Left lung (tissue), 4 donors: ENCODE measurements at regions not wholly inside any gene's neighbourhood (a gene's known extent, or its start where the extent isn't known, plus 50 kb on each side); places are given as distances from the start of the nearest gene placed in this dataset.

Experiments used
- ATAC-seq: fragments of 200-7000 bp; cut with Tn5 transposase; one replicate; pipeline ENCODE4 v1.9.1; 2020; ENCODE audit warnings: moderate library complexity
- DNase-seq, 4 donors: peaks; one replicate each; pipeline ENCODE4 v3.0.0-alpha.2; 2013 to 2020
- H3K27ac ChIP-seq, 2 donors: fragments of 200-600 bp; sonication (generic) in 1 of 2; one replicate each; pipeline versions ENCODE4 v1.5.0 to v1.8.0; 2020 to 2021
- H3K27me3 ChIP-seq, 2 donors: fragments of 200-600 bp; sonication (generic) in 1 of 2; one replicate each; pipeline versions ENCODE4 v1.5.0 to v1.8.0; 2020 to 2021
- H3K36me3 ChIP-seq, 2 donors: fragments of 200-600 bp; sonication (generic) in 1 of 2; one replicate each; pipeline versions ENCODE4 v1.5.0 to v1.8.0; 2020 to 2021
- H3K4me1 ChIP-seq, 2 donors: fragments of 200-600 bp; one replicate each; pipeline ENCODE4 v1.8.0; 2021
- H3K4me3 ChIP-seq, 2 donors: fragments of 200-600 bp; sonication (generic) in 1 of 2; one replicate each; pipeline versions ENCODE4 v1.5.0 to v1.8.0; 2020 to 2021; ENCODE audit warnings: mild to moderate bottlenecking in 1 of 2
- H3K9me3 ChIP-seq, 2 donors: fragments of 200-600 bp; sonication (generic) in 1 of 2; one replicate each; pipeline versions ENCODE4 v1.5.0 to v1.8.0; 2020 to 2021
- intact Hi-C, 2 donors: fragments of 100-400 bp; cut with DNase I; formaldehyde crosslinking; loops; one replicate each; pipeline versions ENCODE4 v1.11.2 to v1.14.2; 2022
- TF ChIP-seq, protein P1 (sequence below), 2 donors: fragments of 200-600 bp; sonication (generic) in 1 of 2; IDR thresholded peaks; one replicate each; pipeline versions ENCODE4 v1.5.0 to v1.8.0; 2021; ENCODE audit warnings: antibody characterized with exemption in 2 of 2
- donor health status: DM: no; HTN: yes; CAD: no.
- donor health status: DM: no; HTN: no; CAD: no.

DNA sequence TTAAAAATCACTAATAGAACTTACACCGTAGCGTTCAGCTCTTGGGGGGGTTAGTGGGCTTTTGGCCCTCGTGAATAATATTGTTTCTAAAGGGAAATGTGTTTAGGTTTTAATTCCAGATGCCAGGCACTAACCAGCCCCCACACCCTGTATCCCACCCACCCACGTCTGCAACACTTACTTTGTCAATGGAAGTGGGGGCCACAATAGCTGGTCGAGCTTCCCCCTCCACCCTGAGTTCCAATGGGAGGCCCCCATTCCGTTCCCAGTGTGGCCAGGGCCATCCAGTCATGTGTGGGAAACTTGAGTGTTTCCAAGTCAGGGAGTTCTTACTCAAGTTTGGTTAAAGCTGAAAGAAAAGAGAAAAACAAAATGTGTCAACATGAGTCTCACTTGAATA, 271.4 kb downstream of the ENC1 start:
- H3K9me3 ChIP-seq = no peaks in the 10 kb centered on the region
- DNase-seq (no peak), ATAC-seq (no peak)
- intact Hi-C loops = no loop called here
- H3K27me3 ChIP-seq = no peaks in the 10 kb centered on the region
- H3K36me3 ChIP-seq = no peaks in the 10 kb centered on the region
- H3K27ac ChIP-seq = no peak overlapping the region
- TF ChIP-seq, protein P1, sequence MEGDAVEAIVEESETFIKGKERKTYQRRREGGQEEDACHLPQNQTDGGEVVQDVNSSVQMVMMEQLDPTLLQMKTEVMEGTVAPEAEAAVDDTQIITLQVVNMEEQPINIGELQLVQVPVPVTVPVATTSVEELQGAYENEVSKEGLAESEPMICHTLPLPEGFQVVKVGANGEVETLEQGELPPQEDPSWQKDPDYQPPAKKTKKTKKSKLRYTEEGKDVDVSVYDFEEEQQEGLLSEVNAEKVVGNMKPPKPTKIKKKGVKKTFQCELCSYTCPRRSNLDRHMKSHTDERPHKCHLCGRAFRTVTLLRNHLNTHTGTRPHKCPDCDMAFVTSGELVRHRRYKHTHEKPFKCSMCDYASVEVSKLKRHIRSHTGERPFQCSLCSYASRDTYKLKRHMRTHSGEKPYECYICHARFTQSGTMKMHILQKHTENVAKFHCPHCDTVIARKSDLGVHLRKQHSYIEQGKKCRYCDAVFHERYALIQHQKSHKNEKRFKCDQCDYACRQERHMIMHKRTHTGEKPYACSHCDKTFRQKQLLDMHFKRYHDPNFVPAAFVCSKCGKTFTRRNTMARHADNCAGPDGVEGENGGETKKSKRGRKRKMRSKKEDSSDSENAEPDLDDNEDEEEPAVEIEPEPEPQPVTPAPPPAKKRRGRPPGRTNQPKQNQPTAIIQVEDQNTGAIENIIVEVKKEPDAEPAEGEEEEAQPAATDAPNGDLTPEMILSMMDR (IDR thresholded peaks at IDR 0.05) = no peak
- no peaks in the 10 kb centered on the region for H3K4me1 ChIP-seq
- H3K4me3 ChIP-seq = no peak overlapping the region

DNA sequence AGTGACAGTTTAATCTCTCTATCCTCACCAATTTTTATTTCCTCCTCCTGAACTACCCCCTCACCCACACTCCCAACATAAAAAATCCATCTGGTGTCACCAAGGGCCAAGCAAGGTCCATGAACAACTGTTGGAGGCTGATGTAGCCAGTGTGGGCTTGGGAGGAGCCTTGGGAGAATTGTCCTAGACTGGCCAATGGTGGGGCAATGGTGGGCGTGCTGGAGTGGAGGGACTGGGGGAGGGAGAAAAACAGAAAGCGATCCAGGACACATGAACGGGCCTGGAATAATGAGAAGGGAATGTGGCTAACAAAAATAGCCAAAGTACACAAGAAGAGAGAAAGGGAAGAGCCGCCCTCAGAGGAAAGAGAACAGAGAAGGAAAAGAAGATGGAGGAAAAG, 272.6 kb downstream of the ENC1 start:
- no peaks in the 10 kb centered on the region for H3K9me3 ChIP-seq
- H3K27ac ChIP-seq = peak overlapping the region in 1 of 2 donors; percentile 13
- H3K27me3 ChIP-seq = no peaks in the 10 kb centered on the region
- intact Hi-C loops = no loop called here
- no peak overlapping the region for H3K4me3 ChIP-seq
- DNase-seq = no peak
- TF ChIP-seq, protein P1 (IDR thresholded peaks at IDR 0.05) = no peak
- no peaks in the 10 kb centered on the region for H3K36me3 ChIP-seq
- peak; percentile 26 for ATAC-seq
- no peaks in the 10 kb centered on the region for H3K4me1 ChIP-seq

DNA sequence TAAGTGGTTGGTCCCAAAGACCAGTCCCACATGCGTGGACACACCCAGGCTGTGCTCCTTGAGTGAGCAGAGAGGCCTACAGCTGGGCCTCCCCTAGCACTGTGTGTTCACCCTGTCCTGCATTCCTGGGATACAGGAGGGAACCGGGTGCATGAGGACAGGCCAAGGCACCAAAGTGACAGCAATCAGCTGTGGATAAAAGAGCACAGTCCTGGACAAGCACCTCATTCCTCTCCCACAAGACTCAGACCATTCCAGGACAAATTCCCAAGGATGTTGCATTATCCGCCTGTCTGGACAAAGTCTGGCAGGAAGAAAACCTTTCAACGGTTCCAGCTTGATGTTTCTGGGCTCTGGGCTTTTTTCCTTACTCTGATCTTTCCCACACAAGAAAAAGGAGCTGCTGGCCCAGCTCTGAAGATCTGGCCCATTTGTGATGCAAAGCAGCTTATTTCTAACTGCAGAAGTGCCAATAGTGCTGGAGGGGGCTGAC, 273.2 kb downstream of the ENC1 start:
- DNase-seq (no peak), ATAC-seq (peak; percentile 16)
- H3K36me3 ChIP-seq = no peaks in the 10 kb centered on the region
- H3K4me3 ChIP-seq = no peak overlapping the region
- TF ChIP-seq, protein P1 (IDR thresholded peaks at IDR 0.05) = no peak
- H3K27me3 ChIP-seq = no peaks in the 10 kb centered on the region
- no peaks in the 10 kb centered on the region for H3K9me3 ChIP-seq
- H3K27ac ChIP-seq = peak overlapping the region in 1 of 2 donors; percentile 13
- no peaks in the 10 kb centered on the region for H3K4me1 ChIP-seq
- intact Hi-C loops = no loop called here

DNA sequence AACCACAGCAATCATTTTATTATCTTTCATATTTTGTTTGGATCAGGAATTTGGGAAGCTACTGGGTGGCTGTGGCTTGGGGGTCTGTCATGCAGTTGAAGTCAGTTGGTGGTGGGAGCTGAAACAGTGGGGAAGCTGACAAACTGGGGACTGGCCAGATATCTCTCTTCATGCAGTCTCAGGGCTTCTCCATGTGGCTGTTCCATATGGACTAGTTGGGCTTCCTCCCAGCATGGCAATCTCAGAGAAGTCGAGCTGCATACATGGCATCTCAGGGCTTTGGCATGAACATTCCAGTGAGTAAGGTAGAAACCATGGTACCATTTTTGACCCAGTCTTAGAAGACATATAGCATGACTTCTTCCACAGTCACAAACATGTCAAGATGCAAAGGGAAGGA, 274.8 kb downstream of the ENC1 start:
- Histone ChIP-seq H3K36me3 (no peaks in the 10 kb centered on the region), H3K27me3 (no peaks in the 10 kb centered on the region), H3K4me3 (no peak overlapping the region), H3K4me1 (no peaks in the 10 kb centered on the region), H3K27ac (no peak overlapping the region), H3K9me3 (no peaks in the 10 kb centered on the region)
- intact Hi-C loops = no loop called here
- TF ChIP-seq, protein P1 (IDR thresholded peaks at IDR 0.05) = no peak
- no peak for ATAC-seq
- no peak for DNase-seq

DNA sequence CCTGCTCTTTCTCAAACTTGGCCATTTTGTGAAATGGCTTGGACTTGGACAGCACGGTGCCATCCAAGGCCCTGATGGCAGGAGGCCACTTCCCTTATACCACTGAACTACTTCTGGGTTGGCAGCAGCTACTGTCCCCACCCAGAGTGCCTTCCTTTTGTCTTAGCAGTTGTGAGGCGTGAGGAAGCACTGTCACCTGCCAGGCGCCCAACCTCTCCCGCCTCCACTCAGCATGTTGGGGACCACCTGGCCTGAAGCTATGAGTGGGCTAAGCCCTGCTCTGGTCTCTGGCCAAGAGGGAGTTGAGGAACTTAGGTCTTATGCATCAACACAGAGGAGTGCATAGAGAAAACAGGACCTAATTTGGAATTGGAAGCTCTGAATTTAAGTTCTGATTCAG, 276.0 kb downstream of the ENC1 start:
- no peak overlapping the region for H3K27ac ChIP-seq
- H3K36me3 ChIP-seq = no peaks in the 10 kb centered on the region
- intact Hi-C loops = no loop called here
- no peak for DNase-seq
- H3K9me3 ChIP-seq = no peaks in the 10 kb centered on the region
- no peaks in the 10 kb centered on the region for H3K27me3 ChIP-seq
- ATAC-seq = no peak
- no peaks in the 10 kb centered on the region for H3K4me1 ChIP-seq
- no peak overlapping the region for H3K4me3 ChIP-seq
- TF ChIP-seq, protein P1 (IDR thresholded peaks at IDR 0.05) = no peak
